Tibial nerve (tissue), 3 donors: ENCODE measurements at regions not wholly inside any gene's neighbourhood (a gene's known extent, or its start where the extent isn't known, plus 50 kb on each side); places are given as distances from the start of the nearest gene placed in this dataset.

ENCODE experiments used
- CTCF ChIP-seq, 5 experiments: fragments of 200-600 bp in 3 of 5; fragments of 450-650 bp in 2 of 5; sonication (generic) in 3 of 5; IDR thresholded peaks; one replicate each; pipeline ENCODE4 v1.5.1; 2016 to 2019; ENCODE audit warnings: antibody characterized with exemption in 5 of 5, mild to moderate bottlenecking in 3 of 5, moderate library complexity in 2 of 5
- POLR2A ChIP-seq, 2 donors: fragments of 450-650 bp; IDR thresholded peaks; one replicate each; pipeline ENCODE4 v1.6.1; 2017; ENCODE audit warnings: antibody characterized with exemption in 2 of 2, mild to moderate bottlenecking in 2 of 2, moderate library complexity in 2 of 2

GRCh38 chr18:44453505-44453904 lies 227.2 kb upstream of the SETBP1 start:
- TF ChIP-seq CTCF (IDR thresholded peaks at IDR 0.05): no peak
- TF ChIP-seq POLR2A (IDR thresholded peaks at IDR 0.05): no peak
